OCI-LY1 (cell line): ENCODE measurements at regions not wholly inside any gene's neighbourhood (a gene's known extent, or its start where the extent isn't known, plus 50 kb on each side); places are given as distances from the start of the nearest gene placed in this dataset.

Experiments used
- CTCF ChIP-seq: fragments of 200-600 bp; sonication (generic), shearing (Covaris generic); IDR thresholded peaks from 2 replicates; pipeline ENCODE4 v1.5.1; 2017; ENCODE audit warnings: mild to moderate bottlenecking, antibody characterized with exemption, low read length, moderate library complexity, mixed read lengths
- EZH2 ChIP-seq: fragments of 200-600 bp; sonication (generic), shearing (Covaris generic); IDR thresholded peaks from 2 replicates; pipeline ENCODE4 v1.8.0; 2017; ENCODE audit warnings: borderline replicate concordance, mixed run types, mild to moderate bottlenecking, antibody characterized with exemption, low read length, moderate library complexity, mixed read lengths

DNA sequence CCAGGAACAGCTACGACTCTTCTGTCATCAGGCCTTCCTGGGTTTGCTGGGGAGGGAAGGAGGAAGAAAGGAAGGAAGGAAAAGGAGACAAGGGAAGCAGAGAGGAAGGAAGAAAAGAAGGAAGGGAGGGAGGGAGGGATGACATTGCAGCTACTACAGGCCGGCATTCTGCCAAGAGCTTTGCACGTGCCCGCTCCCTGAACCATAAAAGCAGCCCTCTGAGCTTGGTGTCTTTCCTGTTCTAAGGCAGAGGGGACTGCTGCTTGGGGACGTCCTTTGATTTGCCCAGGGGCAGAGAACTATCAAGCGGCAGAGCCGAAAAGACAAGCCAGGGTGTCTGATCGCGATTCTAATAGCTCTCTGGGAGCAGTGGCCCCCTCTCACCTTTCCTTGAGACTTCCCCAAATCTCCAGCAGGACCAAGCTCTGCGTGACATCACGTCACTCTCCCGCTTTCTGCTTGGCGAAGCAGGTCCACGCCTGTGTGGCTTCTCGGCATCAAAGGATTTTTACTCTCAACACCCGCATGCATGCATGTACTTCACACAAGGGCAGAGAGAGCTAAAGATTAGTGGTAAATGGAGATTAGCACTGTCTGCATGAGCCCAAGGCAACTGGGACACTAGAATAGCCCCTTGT lies 167.8 kb upstream of the AUTS2 start:
- TF ChIP-seq CTCF: no peak
- TF ChIP-seq EZH2: no peak
